Activated CD8-positive, alpha-beta memory T cell treated with anti-CD3 and anti-CD28 coated beads, Interleukin-2, amount 50 U/mL, for 48 hours (primary cell): ENCODE measurements at regions not wholly inside any gene's neighbourhood (a gene's known extent, or its start where the extent isn't known, plus 50 kb on each side); places are given as distances from the start of the nearest gene placed in this dataset.
"Not testable (repeated sequence)": the region's sequence is repeated elsewhere in the genome, so short reads cannot be mapped to it uniquely, and the experiment has no call there.

Experiments used
- DNase-seq: peaks from one replicate; pipeline ENCODE4 v3.0.0-alpha.2; 2020

DNA sequence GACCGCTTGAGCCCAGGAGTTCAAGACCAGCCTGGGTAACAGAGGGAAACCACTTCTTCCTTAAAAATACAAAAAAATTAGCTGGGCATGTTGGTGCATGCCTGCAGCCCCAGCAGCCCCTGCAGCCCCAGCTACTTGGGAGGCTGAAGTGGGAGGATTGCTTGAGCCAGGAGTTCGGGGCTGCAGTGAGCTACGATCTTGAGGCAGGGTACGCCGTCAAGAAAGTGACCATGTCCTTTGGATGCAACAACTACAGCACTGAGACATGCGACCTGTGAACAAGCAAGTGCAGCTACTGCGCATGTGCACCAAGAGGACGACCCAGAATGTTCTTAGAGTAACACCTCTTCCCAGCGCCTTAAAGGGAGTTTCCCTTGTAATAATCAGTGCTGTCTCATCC lies 66.6 kb upstream of the ZNF479 start:
- DNase-seq: peak; percentile 1

GRCh38 chr7:57199252-57199651 lies 67.0 kb upstream of the ZNF479 start:
- DNase-seq: no peak

DNA sequence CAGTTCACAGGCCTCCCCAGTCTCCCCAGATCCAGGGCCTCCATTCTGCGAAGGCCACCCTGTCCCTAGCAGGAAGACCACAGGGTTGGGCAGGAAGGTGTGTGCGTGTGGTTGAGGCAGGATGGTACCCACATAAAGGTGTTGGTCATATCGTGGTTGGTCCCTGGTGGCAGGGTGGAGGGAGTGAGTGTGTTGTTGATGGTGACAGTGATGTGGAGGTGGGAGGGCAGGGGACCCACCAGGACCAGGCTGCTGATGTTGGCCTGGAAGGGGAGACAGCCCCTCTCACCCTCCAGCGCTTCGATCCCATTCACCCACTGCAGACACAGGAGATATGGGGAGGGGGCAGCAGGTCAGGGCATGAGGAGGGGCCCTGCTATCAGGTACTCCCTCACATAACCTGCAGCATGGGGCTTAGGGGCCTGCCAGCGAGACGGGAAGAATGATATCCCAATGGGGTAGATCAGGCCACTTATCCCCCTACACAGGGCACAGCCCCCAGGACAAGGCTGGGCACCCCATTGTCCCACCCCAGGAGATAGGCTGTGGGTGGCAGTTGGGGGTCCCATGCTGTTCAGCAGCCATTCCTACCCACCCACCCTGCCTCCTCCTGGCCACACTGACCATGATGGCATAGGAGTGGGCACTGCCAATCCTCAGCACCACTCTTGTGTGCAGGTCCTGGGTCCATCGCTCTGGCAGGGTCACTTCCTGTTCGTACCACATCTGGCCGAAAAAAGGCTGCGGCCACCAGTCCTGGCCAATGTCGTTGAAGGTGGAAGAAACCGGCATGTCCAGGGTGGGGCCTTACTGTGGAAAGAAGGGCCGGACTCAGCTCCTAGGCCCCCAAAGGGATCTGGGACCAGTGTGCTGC lies 69.0 kb upstream of the ZNF479 start:
- DNase-seq: peak; percentile 20

- DNase-seq: peak; percentile 7
Observed at GRCh38 chr7:57201895-57202210, 69.6 kb upstream of the ZNF479 start.

DNA sequence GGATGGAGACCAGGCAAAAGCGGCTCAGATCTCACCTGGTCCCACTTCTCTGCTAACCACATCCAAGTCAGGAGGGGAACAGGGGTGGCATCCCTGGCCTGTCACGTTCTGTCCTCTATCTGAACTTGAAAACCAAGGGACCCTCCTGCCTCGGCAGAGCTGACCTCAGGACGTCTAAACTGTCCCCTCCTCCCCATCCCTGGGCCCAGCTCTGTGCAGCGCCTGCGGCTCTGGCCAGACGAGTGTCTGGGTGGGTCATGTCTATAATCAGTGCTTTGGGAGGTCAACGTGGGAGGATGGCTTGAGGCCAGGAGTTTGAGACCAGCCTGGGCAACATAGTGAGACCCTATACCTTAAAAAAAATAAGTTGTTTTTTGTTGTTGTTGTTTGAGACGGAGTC lies 70.0 kb upstream of the ZNF479 start:
- peak; percentile 10 for DNase-seq

GRCh38 chr7:57203161-57203791 lies 71.0 kb upstream of the ZNF479 start:
- DNase-seq: peak; percentile 15

DNA sequence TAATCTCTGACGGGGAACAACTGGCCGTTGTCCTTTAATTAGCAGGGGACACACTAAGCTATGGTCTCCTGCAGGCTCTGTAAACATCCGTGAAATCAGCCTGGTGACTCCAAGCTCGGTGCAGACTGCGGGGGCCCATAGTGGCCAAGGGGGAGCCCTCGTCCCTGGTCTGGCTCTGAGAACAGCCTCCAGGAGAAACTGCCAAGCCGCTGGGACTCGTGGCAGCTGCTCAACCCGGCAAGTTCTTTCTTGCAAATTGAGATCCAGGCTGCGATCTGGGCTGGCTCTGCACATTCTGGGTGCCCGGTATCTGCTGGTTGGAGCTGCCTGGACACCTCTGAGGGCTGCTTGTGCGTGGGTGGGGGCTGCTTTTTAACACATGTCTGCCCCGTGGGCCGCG lies 71.6 kb upstream of the ZNF479 start:
- DNase-seq: peak; percentile 20

DNA sequence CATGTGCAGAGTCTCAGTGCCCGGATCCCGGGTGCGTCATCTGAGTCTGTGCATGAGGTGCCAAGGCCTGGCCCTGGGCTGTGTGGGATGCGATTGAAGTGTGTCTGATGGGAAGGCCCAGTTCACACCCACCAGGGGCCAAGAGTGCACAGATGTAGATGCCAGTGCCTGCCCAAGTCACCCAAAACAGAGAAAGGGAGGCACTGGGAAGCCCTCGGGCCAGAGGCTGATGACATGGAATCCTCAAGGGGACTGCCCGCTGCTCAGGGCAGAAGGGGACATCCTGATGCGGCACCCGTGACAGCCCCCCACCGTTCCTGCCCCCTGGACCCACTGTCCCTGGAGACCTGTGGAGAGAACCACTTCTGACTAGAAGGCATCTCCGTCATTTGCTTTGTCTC lies 72.2 kb upstream of the ZNF479 start:
- peak; percentile 17 for DNase-seq

- no peak for DNase-seq
Observed at GRCh38 chr7:57205000-57205399, 72.8 kb upstream of the ZNF479 start.

DNA sequence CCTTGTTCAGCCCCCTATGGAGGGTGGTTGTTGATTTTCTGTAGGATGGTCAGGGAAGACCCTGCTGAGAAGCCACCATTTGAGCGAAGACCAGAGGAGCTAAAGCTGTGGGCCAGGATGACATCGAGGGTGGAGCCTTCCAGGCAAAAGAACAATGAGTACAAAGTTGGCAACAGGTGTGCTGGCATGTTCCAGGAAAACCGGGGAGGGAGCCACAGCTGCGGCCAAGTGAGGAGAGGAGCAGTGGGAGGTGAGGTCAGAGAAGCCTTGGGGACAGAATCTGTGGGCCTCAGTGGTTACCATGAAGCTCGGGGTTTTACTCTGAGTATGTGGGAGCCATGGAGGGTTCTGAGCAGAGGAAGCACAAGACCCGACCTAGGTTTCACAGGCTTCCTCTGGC lies 75.6 kb upstream of the ZNF479 start:
- DNase-seq: no peak

- DNase-seq: no peak
Observed at GRCh38 chr7:57210212-57210611, 78.0 kb upstream of the ZNF479 start.

DNA sequence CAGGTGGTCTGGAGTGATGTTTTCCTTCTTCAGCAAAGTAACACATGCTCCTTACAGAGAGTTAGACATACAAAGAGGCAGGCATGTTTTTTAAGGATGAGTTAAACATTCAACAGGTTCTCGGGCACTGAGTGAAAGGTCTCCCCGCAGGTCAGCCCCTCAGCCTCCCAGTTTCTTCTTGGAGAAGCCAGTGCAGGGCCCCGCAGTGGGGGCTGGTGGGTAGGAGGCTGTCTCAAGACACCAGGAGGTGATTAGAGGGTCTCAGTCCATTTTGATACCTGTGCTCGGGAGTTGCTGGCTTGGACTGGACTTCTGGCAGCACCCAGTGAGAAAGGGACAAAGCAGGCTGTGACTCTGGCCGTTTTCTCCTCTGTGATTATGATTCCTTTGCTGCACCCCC lies 78.6 kb upstream of the ZNF479 start:
- no peak for DNase-seq

DNA sequence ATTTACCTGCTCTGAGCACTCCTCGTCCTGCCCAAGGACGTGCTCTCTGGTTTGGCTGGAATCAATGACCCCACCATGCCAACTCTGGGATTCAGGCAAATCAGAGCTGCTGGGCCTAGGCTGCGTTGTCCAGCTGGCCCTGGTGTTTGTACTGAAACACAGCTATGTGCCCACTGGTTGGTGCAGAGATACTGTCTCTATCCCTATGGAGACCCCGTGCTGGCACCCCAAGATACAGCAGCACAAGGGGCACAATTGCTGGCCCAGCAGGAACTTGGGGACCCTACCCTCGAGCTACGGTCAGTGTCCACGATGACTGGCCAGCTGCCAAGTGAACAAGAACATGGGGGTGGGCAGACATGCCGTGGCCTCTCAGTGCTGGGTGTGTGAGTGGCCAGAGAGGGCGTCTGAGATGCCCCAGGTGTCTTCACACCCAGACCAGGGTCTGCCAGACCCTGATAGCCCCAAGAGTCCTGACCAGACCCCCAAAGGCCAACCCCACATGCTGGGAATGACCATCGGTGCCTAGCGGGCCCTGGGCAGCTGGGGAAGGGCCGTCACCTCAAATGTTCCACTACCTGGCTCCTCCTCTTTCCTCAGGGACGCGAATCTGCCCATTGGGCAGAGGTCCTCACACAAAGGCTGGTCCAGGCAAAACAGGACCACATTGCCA lies 79.3 kb upstream of the ZNF479 start:
- DNase-seq: no peak

GRCh38 chr7:57215423-57215822 lies 83.2 kb upstream of the ZNF479 start:
- DNase-seq: no peak

DNA sequence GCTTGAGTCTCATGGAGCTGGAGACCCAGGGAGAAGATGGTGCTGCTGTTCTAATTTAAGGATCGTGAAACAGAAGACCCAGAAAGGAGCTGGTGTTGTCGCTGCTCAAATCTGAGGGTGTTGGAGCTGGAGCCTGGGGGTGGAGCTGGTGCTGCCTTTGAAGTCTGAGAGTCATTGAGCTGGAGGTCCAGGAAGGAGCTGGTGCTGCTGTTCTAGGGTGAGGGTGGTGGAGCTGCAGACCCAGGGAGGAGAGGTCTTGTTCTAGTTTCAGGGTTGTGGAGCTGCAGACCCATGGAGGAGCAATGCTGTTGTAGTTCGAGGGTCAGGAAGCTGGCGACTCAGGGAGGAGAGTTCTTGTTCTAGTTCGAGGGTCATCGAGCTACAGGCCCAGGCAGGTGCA lies 84.1 kb upstream of the ZNF479 start:
- DNase-seq: no peak

DNA sequence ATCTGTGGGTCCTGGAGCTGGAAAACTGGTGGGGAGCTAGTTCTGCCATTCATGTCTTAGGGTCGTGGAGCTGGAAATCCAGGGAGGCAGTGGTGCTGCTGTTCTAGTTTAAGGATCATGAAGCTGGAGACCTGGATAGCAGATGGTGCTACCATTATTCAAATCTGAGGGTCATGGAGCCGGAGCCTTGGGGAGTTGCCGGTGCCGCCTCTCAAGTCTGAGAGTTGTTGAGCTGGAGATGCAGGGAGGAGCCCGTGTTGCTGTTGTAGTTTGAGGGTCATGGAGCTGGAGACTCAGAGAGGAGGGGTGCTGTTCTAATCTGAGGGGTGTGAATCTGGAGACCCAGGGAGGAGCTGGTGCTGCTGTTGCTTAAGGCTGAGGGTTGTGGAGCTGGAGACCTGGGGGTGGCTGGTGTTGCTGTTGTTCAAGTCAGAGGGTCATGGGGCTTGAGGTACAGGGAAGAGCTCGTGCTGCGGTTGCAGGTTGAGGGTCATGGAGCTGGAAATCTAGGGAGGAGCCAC lies 86.0 kb upstream of the ZNF479 start:
- no peak for DNase-seq

DNA sequence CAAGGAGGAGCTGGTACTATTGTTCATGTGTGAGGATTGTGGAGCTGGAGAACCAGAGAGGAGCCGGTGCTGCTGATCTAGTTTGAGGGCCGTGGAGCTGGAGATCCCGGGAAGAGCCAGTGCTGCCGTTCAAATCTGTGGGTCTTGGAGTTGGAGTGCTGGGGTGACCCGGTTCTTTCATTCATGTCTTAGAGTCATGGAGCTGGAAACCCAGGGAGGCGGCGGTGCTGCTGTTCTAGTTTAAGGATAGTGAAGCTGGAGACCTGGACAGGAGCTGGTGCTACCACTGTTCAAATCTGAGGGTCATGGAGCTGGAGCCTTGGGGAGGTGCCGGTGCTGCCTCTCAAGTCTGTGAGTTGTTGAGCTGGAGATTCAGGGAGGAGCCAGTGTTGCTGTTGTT lies 88.5 kb upstream of the ZNF479 start:
- no peak for DNase-seq

DNA sequence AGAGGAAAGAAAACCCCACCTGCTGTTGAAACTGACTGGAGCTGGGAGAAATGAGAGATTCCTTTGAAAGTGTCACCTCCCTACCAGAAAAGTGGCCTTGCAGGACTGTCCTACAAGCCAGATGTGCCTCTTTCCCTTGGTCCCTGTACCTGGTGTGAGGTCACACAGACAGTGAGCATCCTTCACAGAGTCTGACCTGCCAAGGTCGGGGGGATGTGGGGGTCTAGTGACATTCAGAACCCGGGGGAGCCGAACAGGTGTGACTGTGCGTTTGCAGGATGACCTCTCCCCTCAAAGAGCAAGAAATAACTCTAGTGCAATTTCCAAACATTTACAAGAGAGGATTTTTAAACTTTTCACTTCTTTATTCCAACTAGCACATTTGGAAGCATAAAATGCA lies 93.4 kb upstream of the ZNF479 start:
- no peak for DNase-seq

GRCh38 chr7:57241236-57241635 lies 109.0 kb upstream of the ZNF479 start:
- DNase-seq: not testable (repeated sequence)

DNA sequence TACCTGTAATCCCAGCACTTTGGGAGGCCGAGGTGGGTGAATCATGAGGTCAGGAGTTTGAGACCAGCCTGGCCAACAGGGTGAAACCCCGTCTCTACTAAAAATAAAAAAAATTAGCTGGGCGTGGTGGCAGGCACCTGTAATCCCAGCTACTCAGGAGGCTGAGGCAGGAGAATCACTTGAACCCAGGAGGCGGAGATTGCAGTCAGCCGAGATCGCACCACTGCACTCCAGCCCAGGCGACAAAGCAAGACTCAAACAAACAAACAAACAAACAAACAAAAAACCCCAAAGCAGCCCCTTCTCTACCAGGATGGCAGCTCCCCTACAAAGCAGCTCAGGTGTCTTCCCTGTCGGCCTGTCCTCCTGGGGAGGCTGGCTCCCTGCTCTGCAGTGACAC lies 111.3 kb upstream of the ZNF479 start:
- DNase-seq: not testable (repeated sequence)

DNA sequence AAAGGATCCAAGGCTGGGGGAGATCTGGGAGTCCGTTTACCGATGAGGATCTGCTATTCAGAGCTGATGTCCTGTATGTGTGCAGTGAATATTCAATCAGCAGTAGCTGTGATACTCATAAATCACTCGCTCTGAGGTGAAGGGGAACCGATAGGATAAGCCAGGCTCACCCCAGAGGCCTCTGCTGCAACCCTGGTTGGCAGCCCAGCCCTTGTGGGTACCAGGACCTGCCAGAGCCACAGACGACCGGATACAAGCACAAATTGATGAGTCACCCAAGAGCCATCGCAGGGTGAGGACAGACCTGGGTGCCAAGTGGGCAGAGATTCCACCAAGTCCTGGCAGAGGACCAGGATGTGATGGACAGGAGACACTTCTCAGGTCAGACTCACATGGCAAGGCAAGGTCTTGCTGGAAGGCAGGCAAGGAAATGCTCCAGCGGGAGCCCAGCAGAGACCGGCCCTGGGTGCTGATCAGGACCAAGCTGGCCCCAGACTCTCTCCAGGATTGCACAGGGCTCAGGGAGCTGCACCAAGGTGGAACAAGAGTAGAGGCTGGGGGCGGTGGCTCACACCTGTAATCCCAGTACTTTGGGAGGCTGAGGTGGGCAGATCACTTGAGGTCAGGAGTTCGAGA lies 112.2 kb upstream of the ZNF479 start:
- DNase-seq: not testable (repeated sequence)

- DNase-seq: no peak
Observed at GRCh38 chr7:57245206-57245605, 113.0 kb upstream of the ZNF479 start.

- no peak for DNase-seq
Observed at GRCh38 chr7:57250801-57251200, 118.6 kb upstream of the ZNF479 start.
